Hematopoietic multipotent progenitor cell (in vitro differentiated cells): ENCODE measurements at regions not wholly inside any gene's neighbourhood (a gene's known extent, or its start where the extent isn't known, plus 50 kb on each side); places are given as distances from the start of the nearest gene placed in this dataset.
"Not testable (repeated sequence)": the region's sequence is repeated elsewhere in the genome, so short reads cannot be mapped to it uniquely, and the experiment has no call there.

ENCODE experiments used
- DNase-seq, 3 donors: peaks; one replicate each; pipeline ENCODE4 v3.0.0-alpha.2; 2011 to 2015; ENCODE audit warnings: low read depth in 2 of 3, low spot score in 2 of 3

DNA sequence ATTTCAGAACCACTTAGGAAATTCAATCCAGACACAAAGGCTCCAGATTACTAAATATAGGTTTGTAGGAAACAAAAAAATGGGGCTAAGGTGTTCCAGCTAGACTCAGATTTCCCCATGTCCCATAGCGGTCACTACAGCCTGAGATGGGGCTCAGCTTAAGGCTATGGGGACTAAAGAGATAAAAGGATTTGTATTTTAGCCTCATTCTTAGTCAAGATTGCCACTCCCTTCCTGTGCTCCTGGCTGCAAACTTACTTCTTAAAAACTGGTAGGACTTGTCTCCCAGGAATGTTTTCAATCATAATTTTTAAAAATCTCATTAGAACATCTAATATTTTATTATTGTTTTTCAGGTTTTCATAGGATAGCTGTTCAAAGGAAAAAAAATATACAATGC, 253.8 kb upstream of the DAB2 start:
- DNase-seq: no peak

DNA sequence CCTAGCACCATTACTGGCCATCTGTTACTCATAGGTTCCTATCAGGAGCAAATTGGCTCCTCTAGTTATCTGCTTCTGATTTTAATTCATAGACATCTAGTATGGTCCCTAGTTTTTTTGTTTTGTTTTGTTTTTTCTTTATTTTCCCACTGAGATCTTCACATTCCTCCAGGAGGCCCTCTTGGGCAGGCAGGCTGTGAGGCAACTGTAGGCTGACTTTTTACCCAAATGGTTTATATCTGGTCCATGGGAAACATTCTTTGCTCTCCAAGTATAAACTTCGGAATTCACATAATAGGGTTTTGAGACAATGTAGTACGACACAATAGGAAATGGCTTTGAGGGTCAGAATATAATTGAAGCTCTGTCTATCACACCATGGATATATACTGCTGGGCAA, 250.9 kb upstream of the DAB2 start:
- DNase-seq: no peak

DNA sequence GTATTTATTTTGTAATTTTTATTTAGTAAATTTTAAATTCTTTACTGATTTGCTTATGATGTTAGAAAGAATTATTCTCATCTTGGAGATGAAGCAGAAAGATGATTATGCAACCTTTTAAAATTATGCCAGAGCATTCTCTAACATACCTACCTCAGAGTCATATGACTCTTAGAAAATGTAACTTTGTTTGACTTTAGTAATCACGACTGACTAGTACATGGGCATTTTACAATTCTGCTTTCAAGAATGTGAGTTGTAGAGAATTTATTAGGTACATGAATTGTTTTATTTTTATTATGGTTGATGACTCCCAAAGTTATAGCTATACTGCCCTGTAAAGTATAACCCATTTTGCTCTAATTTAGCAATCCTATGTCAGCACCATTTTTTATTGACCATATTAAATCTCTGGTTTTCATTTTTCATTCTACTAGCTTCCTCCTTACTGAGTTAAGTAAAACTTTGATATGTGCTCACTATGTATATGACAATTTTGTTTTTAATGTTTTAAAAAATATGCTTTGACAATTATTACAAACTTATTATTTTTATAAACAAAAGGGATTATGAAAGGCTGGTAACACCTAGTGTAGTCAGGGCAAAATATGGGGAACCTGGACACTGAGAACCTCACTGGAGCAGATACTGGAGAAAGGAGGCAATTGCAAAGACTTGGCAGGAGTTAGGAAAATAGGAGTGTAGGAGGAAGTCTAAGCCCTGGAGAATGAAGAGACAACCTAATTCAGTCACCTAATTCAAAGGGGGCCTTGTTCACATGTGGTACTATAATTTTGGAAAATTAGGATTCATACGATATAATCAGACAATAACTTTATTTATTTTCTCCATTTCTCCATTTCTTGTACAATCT, 249.7 kb upstream of the DAB2 start:
- DNase-seq: no peak

DNA sequence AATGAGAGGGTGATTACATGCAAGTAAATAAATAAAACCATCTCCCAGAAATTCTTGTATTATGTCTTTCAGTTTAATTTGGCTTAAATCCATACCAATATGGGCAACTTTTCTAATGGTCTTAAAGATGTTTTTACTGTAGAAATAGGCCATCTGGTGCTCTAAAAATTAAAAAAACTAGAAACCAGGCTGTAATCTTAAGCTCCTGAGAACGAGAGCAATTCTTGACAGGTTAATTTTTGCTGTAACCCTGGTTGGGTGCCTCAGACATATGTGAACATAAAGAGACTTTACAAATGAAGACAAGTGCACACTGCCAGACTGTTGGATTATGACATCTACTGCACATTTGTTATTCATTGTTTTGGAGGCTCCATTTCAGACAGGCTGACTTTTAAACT, 246.8 kb upstream of the DAB2 start:
- DNase-seq: no peak

DNA sequence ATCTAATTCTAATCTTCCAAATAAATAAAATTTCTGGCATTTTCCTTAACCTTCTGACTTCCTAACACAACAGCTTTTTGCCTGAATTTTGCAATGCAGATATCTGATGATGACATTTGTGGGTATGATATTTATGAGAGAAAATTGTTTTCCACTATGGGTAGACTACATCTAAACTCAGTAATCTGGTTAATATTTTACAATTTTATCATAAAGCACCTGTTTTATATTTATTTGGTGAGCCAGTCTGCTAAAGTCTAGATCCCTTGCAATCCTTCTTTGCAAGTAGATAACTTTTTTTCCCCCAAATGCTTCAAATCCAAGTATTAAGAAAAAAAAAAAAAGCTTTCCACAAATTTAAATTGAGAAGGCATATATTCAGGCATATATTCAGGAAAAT, 246.2 kb upstream of the DAB2 start:
- DNase-seq: no peak

DNA sequence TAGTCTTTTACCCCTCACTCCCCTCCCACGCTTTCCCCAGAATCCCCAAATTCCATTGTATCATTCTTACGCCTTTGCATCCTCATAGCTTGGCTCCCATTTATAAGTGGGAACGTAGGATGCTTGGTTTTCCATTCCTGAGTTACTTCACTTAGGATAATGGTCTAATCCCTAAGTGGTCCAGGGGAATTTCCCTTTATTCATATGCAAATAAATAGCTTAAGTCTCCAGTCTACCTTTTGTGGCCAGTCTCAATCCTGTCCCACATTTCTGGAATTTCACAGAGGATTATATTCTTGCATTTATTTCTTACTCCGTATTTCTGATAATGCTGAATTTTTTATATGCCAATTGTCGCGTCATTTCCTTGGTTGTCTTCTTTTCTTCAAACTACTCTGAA, 245.6 kb upstream of the DAB2 start:
- no peak for DNase-seq

DNA sequence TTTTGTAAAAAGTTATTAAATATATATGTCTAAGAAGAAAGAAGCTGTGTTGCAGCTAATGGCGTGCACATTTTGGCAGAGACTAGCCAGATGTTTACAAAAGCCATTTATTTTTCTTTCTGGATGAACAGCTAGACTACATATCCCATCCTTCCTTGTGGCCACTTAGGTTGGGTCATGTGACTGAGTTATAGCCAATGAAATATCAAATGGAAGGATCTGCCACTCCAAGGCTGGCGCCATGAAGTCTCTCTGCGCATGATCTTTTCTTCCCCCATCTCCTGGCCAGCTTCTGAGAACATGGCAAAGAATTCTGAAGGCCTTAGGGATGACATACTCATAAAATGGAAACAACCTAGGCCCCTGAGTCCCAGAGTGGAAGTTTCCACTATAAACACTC, 244.2 kb upstream of the DAB2 start:
- DNase-seq: no peak

DNA sequence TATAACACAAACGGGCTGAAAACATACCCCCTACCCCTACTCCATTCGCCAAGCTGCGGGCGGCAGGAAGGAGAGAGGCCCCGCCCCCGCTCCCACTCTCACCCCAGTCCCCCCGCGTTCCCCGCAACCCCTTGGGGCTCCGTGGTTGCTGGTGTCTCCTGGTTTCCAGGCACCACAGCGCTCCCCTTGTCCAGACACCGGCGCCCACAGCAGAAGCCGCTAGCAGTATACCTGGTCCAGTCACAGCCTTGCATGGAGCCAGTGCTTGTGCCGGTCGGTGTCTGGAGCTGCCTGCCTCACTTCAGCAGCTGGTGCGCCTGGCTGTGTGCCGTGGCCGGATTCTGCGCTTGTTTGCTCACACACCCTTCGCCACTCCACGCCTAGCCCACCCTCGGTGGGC, 240.5 kb upstream of the DAB2 start:
- DNase-seq: no peak

DNA sequence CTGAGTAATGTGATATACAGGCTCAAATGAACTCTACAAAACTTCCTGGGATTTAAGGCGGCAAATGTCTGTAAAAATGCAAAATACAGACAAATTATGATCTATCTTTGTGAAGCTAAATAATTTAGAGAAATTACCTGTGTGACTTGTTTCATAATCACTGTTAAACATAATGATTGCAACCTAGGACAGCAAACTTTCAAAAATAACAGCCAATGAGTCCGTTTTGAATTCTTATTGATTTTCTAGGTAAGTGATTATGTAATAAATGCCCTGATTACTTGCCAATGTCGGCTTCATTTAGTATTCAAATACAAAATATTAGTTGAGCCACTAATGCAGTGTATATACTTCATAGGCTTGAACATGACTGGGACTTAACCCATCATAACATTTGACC, 238.2 kb upstream of the DAB2 start:
- no peak for DNase-seq

DNA sequence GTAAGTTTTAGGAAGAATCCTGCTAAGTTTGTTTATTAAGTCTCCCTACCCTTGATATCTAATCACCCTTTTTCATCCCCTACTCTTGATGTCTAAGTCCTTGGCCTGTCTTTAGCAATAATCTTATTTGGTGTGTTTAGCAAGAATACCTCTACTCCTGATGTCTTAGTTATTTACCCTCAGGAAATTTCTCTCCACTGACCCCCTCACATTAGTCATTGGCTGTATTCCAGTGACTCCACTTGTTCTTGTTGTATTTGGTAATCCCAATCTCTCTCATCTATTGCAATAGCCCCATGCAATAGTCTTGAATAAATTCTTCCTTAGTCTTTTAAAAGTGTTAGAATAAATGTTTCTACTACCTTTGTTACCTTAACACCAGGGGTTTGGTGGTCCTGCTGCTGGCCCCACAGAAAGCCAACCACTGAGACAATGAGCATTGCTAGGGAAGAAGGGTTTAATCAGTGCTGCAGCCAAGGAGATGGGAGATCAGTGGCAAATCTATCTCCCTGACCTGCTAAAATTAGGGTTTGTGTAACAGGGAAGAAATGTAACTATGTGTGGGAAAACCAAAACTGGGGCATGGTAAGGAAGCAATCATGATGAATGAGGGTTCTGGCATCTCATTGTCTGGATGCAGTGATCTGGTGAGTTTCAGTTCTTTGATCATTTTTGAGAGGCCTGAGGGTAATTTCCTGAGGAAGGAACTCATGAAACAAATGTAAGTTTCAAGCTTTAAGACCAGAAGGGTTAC, 236.4 kb upstream of the DAB2 start:
- no peak for DNase-seq

DNA sequence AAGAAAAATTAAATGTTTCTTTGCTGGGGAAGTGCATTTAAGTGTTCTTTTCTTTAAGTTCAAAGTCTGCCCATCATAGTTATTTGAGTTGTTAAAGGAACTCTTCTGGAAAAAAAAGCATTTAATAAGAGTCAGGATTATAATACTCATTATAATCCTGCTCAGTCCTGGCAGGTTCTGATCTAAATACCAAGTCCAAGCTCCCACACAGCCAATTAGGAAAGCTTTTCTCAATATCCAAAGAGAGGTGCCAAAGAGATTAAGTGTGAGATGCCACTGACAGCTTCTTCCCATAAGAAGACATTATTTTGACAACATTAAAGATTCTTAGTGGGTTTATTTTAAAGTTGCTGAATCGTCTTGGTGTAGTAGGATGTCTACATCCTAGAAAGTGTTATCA, 235.2 kb upstream of the DAB2 start:
- DNase-seq: no peak

DNA sequence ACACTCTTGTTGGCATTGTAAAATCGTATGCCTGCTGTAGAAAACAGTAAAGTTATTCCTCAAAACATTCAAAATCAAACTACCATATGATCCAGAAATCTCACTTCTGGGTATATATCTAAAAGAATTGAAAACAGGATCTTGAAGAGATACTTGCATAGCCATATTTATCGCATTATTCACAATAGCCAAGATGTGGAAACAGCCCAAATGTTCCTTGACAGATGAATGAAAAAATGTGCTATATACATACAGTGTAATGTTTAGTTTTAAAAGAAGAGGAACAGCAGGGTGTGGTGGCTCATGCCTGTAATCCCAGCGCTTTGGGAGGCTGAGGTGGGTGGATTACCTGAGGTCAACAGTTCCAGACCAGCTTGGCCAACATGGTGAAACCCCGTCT, 234.1 kb upstream of the DAB2 start:
- no peak for DNase-seq

DNA sequence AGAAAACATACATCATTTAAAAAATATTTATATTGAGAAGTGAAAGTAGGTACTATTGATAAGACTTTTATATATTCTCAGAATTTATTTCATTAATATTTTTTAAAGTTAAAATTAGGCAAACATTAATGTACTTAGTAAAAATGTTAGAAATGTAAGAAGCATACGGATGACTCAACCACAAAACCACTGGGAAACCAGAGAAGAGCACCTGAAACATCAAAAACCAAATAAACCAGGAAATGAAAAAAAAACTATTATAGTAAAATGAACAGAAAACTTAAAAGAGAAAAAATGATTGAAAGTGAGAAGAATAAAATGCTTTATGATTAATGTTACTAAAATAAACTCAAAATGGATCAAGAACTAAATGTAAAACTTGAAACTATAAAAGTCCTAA, 233.2 kb upstream of the DAB2 start:
- DNase-seq: no peak

DNA sequence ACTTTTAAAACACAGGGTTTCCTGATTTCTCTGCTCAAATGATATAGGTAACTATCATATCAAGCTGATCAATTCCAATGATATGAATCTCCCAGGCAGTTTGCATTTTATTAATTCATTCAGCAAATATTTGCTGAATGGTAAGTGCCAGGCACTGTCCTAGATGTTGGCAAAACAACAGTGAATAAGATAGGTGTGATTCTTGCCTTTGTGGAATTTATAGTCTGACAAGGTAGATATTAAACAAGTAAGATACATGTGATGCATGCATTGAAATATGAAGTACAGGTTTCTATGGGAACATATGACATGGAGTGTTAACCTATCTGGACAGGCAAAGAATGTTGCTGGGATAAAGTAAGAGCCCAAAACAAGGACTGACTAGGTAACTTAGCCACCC, 231.8 kb upstream of the DAB2 start:
- no peak for DNase-seq

DNA sequence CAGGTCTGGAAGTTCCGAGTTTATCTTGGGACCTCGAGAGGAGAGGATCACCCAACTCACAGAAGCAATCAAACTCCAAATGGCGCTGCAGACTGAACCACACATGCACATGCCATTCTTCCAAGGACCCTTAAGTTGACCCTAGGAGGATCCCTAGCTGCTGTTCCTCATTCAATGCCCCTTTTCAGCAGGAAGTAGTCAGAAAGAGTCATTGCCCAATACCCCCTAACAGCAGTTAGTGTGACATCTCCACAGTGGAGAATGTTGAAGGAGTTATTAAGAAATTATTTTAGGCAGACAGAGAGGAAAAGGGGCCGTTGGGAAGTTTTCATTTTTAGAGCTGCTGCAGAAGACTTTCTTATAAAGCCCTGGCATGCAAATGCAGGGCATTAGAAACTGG, 229.9 kb upstream of the DAB2 start:
- no peak for DNase-seq

DNA sequence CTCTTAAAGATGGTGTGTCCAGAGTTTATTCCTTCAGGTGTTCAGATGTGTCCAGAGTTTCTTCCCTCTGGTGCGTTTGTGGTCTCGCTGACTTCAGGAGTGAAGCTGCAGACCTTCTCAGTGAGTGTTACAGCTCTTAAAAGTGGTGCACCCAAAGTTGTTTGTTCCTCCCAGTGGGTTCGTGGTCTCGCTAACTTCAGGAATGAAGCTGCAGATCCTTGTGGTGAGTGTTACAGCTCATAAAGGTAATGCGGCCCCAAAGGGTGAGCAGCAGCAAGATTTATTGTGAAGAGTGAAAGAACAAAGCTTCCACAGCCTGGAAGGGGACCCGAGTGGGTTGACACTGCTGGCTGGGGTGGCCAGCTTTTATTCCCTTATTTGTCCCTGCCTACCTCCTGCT, 227.7 kb upstream of the DAB2 start:
- DNase-seq: not testable (repeated sequence)

DNA sequence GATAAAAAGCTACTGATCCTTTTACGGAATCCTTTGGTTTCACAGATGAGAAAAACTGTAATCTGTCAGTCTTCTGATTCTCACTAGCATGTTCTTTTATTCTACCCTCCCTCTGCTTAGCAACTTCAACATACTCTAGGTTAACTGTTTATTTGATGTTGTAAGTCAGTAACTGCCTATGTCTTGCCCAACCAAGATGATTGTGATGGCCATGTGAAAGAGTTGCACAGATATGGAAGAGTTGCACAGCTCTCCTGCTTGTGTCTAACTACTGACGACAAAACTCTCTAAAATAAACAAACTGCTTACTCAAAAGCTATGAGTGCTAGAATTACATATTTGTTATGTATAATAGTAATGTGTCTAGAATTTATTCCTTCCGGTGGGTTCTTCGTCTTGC, 227.3 kb upstream of the DAB2 start:
- DNase-seq: no peak

DNA sequence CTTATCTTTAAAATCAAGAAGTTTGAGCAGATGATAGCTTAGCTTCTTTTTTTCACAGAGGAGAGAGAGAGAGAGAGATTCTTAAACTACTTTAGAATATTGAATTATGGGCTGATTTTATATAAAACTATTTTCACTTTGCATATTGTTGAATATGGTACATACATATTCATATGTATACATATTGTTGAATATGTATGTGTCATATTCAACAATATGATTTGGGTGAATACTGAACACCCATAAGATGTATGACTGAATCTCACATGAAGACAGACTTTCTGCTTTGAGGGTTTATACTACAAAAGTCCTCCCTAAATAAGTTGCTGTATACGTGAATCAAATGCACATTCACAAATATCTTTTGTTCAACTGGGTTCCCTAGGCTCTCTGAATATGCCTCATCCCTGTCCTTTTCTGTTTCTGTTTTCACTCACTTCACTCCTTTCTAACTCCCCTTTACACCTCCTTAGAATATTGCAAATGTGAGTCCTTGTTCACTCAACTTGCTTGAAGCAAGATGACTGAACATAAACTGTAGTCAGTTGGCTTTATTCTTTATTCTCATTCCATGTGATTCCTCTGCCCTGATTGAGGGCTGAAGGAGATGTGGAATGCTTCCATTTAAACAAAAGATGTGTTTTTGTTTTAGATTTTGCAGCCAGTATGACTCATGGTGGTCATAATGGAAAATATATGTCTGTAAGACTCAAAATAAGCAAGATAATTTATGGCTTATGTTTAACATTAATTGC, 225.4 kb upstream of the DAB2 start:
- DNase-seq: no peak

DNA sequence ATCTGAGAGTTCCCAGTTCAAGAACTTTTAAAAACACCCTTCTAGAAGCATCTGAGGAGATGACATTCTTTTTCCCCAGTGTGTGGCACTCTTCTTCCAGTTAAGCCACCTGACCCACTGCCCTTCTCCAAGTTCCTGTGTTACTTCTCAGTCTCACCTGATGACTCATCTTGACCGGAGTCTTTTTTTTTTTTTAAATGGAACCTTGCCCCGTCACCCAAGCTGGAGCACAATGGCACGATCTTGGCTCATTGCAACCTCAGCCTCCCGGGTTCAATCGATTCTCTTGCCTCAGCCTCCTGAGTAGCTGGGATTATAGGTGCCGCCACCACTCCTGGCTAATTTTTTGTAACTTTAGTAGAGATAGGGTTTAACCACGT, 224.1 kb upstream of the DAB2 start:
- DNase-seq: no peak

DNA sequence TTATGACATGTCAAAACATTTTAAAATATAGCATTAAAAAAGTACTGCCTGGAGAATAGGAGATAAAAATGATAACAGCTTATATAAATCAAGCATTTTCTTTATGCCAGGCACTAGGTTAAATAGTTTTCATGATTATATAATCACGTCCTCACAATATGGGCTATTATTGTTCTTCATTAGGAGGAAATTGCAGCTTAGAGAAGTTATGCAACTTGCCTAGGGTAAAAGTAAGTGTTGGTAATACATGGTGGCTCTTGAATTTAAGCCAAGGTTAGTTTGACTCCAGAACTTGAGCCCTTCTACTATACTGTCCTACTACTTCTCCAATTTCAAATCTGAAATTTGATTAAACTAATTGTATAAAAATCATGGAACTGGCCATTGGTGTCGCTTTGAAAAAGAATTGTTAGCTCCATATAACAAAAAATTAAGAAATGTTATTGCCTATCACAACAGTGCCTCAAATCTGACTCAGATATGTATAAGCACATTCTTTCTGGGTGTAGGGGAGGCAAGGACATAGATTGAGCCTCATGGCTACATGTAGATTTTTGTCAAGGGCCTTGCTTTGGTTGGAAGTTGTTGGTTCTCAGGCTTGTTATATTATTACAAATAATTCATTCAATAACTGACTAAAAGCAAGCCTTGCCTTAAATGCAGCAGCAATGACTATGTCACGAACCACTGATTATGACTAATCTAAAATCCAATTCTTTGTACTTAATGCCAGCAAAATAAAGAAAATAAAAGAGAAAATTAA, 223.5 kb upstream of the DAB2 start:
- no peak for DNase-seq

DNA sequence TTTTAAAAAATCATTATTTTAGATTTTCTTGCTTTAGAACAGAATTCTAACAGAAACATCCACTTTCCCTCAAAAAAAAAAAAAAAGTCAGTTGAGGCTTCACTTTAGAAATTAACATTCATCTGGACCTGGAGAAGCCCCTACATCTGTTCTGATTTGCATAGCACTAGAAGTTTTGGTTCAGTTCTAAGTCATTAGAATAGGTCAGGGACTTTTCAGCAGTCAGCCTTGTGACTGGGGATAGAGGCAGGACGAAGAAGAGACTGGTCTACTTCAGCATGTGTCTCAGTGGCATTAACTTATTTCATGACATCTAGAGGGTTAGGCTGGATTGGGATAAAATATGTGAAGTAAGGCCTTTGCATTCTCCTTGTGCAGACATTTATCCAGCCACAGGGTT, 215.8 kb upstream of the DAB2 start:
- DNase-seq: no peak
